Mucosa of rectum (tissue), 2 donors: ENCODE measurements at regions not wholly inside any gene's neighbourhood (a gene's known extent, or its start where the extent isn't known, plus 50 kb on each side); places are given as distances from the start of the nearest gene placed in this dataset.
"Not testable (repeated sequence)": the region's sequence is repeated elsewhere in the genome, so short reads cannot be mapped to it uniquely, and the experiment has no call there.

ENCODE experiments used
- H3K27ac ChIP-seq, 2 donors: one replicate each; pipeline ENCODE4 v1.7.0; 2013; ENCODE audit warnings: inconsistent platforms in 2 of 2, low read depth in 2 of 2, low read length in 2 of 2
- H3K27me3 ChIP-seq, 2 donors: one replicate each; pipeline ENCODE4 v1.7.0; 2013; ENCODE audit warnings: low read length in 2 of 2; ENCODE audit not compliant: control insufficient read depth in 2 of 2, insufficient read depth in 2 of 2
- H3K36me3 ChIP-seq, 2 donors: one replicate each; pipeline ENCODE4 v1.7.0; 2013; ENCODE audit warnings: low read length in 2 of 2; ENCODE audit not compliant: control insufficient read depth in 2 of 2, insufficient read depth in 2 of 2
- H3K4me1 ChIP-seq, 2 donors: one replicate each; pipeline ENCODE4 v1.7.0; 2013; ENCODE audit warnings: low read length in 2 of 2, mild to moderate bottlenecking in 1 of 2; ENCODE audit not compliant: control insufficient read depth in 2 of 2, insufficient read depth in 2 of 2
- H3K4me3 ChIP-seq, 2 donors: one replicate each; pipeline ENCODE4 v1.7.0; 2013; ENCODE audit warnings: low read length in 2 of 2
- H3K9ac ChIP-seq, 2 donors: one replicate each; pipeline ENCODE4 v1.7.0; 2013; ENCODE audit warnings: low read length in 2 of 2, low read depth in 1 of 2, mild to moderate bottlenecking in 1 of 2
- H3K9me3 ChIP-seq, 2 donors: one replicate each; pipeline ENCODE4 v1.7.0; 2013; ENCODE audit warnings: low read length in 2 of 2; ENCODE audit not compliant: control insufficient read depth in 2 of 2
- donor health status: healthy.
- donor health status: Normal muscosa, but diverticular disease.

DNA sequence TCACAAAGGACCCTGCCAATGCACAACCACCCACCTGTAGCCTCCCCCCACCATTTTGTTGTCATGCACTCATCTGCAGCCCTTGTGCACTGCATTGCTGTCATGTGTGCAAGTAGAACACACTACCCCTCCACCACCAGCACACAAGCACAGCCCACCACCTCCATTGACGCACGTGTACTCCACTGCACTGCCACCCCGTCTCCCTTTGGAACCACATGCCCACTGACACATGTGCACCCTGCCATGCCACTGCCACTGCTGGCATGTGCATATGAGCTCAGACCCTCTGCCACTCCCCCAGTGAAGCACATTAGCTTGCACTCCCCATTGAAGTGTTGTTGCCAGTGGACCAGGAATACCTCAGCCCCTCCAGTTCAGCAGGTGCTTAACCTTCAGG is 530.3 kb upstream of the ACO1 start:
- no peak overlapping the region for H3K4me3 ChIP-seq
- no peaks in the 10 kb centered on the region for H3K36me3 ChIP-seq
- H3K4me1 ChIP-seq = no peaks in the 10 kb centered on the region

DNA sequence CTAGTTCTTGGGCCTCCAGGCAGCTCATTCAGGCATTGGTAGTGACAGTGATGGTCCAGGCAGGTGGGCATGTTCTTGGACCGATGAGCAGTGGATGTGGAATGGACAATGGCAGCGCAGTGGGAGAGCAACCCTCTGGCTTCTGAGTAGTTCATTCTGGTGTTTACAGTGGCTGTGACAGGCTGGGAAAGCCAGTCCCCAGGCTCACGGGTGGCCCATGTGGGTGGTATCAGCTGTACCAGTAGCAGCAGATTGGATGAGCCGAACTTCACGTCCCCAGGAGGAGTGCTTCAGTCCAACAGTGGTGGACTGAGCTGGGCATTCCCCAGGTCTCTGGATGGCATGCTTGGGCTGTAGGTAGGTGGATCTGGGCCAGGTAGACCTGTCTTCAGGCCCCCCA is 515.6 kb upstream of the ACO1 start:
- Histone ChIP-seq H3K9me3 (no peaks in the 10 kb centered on the region), H3K27ac (no peak overlapping the region), H3K27me3 (no peaks in the 10 kb centered on the region), H3K4me3 (no peak overlapping the region), H3K4me1 (no peaks in the 10 kb centered on the region), H3K9ac (no peak overlapping the region), H3K36me3 (no peaks in the 10 kb centered on the region)

More for the DNA sequence above, 530.3 kb upstream of the ACO1 start:
- no peaks in the 10 kb centered on the region for H3K27me3 ChIP-seq
- H3K9ac ChIP-seq = no peak overlapping the region
- no peak overlapping the region for H3K27ac ChIP-seq
- peaks cover 0 to 3% of the 10 kb centered on the region in 2 donors for H3K9me3 ChIP-seq

DNA sequence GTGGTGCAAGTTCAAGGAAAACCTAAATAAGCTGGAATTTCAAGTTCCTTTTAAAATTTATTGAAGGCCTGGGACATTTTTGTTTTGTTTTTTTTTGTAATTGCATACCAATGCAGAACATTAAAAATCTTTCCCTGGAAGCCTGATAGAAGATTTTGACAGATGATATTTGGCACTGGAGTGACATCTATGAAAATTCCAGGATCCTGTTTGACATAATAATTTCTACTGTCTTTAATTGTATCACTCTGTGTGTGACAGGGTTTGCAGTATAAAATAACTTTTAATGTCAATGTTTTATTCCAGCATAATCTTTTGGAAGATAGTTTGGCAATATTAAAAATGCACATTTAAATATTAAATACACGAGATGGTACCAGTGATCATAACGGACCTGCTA is 514.2 kb upstream of the ACO1 start:
- Histone ChIP-seq H3K27me3 (no peaks in the 10 kb centered on the region), H3K36me3 (no peaks in the 10 kb centered on the region), H3K9me3 (no peaks in the 10 kb centered on the region), H3K4me1 (no peaks in the 10 kb centered on the region), H3K4me3 (no peak overlapping the region), H3K9ac (no peak overlapping the region), H3K27ac (no peak overlapping the region)

DNA sequence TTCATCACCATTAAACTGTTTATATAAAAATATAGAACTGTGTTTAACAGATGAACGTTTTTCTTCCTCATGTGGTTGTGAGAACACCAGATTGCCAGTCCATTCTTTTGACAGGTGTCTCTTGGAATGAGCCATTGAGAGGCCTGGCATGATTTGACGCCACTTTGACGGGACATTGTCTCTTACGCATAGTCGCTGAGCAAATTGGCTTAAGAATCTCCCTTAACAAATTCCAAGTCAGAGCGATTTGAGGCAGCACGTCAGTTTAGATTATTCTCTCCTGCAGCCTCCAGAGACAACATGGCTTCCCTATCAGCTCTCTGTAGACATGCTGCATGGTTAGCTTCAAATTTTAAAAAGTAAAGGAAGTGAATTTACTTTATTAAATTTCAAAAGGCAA is 510.7 kb upstream of the ACO1 start:
- Histone ChIP-seq H3K27me3 (no peaks in the 10 kb centered on the region), H3K36me3 (no peaks in the 10 kb centered on the region), H3K27ac (no peak overlapping the region), H3K4me3 (no peak overlapping the region), H3K4me1 (no peaks in the 10 kb centered on the region), H3K9me3 (no peaks in the 10 kb centered on the region), H3K9ac (no peak overlapping the region)

DNA sequence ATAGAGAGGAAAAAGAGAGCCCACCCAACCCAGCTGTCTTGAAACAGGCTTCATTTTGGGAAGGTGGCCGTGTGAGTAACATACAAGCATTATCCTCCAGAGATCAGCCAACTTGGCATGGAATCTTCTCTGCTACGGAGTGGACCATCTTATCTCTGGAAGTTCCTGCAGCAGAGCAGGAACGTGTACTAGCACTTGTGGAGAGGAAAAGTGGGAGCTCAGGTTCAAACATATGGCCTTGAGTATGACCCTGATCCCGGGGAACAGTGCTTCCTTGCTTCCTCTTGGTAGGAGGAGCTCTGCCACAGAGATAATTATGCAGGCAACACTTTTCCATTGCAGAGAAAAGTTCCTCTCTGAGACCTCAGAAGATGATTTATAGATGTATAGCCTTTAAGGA is 490.4 kb upstream of the ACO1 start:
- Histone ChIP-seq H3K9ac (no peak overlapping the region), H3K27me3 (no peaks in the 10 kb centered on the region), H3K4me3 (no peak overlapping the region), H3K4me1 (no peaks in the 10 kb centered on the region), H3K9me3 (no peaks in the 10 kb centered on the region), H3K27ac (no peak overlapping the region), H3K36me3 (no peaks in the 10 kb centered on the region)

DNA sequence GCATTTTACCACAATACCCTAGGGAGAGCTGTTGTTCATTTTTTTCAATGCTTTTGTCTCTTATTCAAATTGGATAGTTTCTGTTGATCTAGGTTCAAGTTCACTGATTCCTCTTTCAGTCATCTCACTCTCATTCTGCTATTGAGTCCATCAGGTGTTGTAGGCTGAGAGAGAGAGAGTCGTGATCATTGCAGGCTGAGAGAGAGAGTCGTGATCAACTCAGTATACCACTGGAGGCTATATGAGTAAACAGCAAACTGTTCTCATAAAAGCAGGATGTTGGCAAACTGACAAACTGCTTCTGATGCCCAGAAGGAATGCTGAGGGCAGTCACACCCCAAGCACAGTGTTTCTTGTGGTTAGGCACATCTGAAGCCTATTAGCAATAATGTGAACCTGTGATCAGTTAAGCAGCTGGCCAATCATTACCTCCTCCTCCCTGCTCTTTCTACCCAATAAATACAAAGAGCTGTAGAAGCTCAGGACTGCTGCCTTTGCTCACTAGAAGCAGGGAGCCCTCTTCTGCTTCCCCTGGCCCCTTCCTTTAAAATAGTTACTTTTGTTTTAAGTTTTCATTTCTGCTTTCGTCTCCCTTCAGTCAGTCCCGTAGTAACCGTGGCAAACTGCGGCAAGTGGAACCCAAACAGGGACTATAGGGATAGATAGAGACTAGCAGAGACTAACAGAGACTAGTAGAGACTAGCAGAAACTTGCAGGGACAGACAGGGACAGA is 476.1 kb upstream of the ACO1 start:
- no peak overlapping the region for H3K9ac ChIP-seq
- no peaks in the 10 kb centered on the region for H3K4me1 ChIP-seq
- peaks cover 0 to 2% of the 10 kb centered on the region in 2 donors for H3K9me3 ChIP-seq
- H3K4me3 ChIP-seq = peak overlapping the region in 1 of 2 donors; percentile 38
- no peaks in the 10 kb centered on the region for H3K36me3 ChIP-seq
- no peak overlapping the region for H3K27ac ChIP-seq
- H3K27me3 ChIP-seq = no peaks in the 10 kb centered on the region

DNA sequence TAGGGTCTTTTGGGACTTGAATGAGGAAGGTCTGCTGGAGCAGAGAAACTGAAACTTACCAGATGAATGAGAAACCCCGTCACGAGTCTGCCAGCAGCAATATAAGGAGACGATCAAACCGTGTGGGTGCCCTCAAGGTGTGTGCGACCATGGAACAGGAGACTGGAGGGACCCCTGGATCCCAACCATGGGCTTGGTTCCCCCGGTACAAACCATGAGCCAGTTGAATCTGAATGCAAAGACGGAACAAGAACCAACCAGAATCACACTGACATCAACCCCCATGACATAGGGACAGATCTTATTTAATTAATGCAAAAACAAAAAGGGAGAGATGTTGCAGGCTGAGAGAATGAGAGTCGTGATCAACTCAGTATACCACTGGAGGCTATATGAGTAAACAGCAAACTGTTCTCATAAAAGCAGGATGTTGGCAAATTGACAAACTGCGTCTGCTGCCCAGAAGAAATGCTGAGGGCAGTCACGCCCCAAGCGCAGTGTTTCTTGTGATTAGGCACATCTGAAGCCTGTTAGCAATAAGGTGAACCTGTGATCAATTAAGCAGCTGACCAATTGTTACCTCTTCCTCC is 475.5 kb upstream of the ACO1 start:
- Histone ChIP-seq H3K27me3 (no peaks in the 10 kb centered on the region), H3K36me3 (no peaks in the 10 kb centered on the region), H3K4me3 (peak overlapping the region in 1 of 2 donors; percentile 38), H3K9ac (no peak overlapping the region), H3K9me3 (peaks cover 0 to 2% of the 10 kb centered on the region in 2 donors), H3K4me1 (no peaks in the 10 kb centered on the region), H3K27ac (no peak overlapping the region)

DNA sequence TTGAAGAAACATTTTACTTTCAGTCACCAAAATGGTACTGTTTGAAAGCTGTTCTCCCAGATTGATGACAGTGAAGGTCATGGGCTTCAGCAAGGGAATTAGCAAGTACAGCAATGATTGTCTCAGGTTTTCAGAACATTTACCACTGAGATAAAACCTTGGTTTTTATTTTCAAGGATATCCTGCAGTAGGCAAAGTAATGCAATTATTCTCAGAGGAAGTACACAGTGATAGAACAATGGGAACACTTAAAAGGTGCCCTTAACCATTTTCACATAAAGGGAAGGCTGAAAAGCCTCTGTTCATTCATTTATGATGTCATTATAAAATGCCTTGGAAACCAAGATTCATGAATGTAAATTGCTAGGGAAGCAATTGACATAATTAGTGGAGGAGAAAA is 471.8 kb upstream of the ACO1 start:
- no peak overlapping the region for H3K4me3 ChIP-seq
- no peak overlapping the region for H3K9ac ChIP-seq
- no peaks in the 10 kb centered on the region for H3K9me3 ChIP-seq
- H3K36me3 ChIP-seq = no peaks in the 10 kb centered on the region
- H3K4me1 ChIP-seq = no peaks in the 10 kb centered on the region
- H3K27ac ChIP-seq = no peak overlapping the region
- no peaks in the 10 kb centered on the region for H3K27me3 ChIP-seq

DNA sequence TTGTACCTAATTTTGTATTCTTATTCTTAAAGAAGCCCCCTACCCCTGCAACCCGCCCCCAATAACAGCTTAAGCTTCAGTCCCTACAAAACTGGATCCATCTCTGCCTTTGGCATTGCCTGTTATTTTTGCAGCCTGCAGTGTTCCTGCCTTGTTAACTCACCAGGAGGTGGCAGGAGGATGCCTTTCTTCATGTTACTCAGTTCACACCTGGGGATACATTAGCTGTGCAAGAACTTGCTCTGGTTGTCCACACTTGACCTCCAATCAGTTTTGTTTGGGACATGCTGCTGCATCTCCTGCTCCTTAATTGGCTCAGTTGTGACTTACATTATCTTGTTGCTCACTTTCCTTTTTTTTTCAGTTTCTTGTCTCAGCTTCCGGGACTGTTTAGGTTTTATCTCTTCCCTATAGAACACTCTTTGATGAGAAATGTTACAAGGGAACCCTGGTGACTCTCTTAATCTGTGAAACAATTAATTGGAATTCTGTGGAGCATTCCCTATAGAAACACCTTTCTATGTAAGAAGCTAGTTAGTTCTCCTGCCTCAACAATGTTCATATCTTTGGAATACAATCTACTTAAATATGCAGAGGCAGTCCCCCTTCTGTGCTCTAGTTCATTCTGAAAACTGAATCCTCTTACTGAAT is 467.7 kb upstream of the ACO1 start:
- Histone ChIP-seq H3K27me3 (no peaks in the 10 kb centered on the region), H3K36me3 (no peaks in the 10 kb centered on the region), H3K4me3 (no peak overlapping the region), H3K9me3 (no peaks in the 10 kb centered on the region), H3K4me1 (no peaks in the 10 kb centered on the region), H3K27ac (no peak overlapping the region), H3K9ac (no peak overlapping the region)

DNA sequence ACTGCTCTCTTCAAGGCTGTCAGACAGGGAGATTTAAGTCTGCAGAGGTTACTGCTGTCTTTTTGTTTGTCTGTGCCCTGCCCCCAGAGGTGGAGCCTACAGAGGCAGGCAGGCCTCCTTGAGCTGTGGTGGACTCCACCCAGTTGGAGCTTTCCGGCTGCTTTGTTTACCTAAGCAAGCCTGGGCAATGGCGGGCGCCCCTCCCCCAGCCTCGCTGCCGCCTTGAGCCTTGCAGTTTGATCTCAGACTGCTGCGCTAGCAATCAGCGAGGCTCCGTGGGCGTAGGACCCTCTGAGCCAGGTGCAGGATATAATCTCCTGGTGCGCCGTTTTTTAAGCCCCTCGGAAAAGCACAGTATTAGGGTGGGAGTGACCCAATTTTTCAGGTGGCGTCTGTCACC is 446.7 kb upstream of the ACO1 start:
- H3K9ac ChIP-seq, H3K27ac ChIP-seq, H3K9me3 ChIP-seq, H3K36me3 ChIP-seq, H3K4me3 ChIP-seq, H3K4me1 ChIP-seq, H3K27me3 ChIP-seq: not testable (repeated sequence)
